Tibial nerve (tissue), 4 donors: ENCODE measurements at regions not wholly inside any gene's neighbourhood (a gene's known extent, or its start where the extent isn't known, plus 50 kb on each side); places are given as distances from the start of the nearest gene placed in this dataset.

ENCODE experiments used
- CTCF ChIP-seq, 5 experiments: fragments of 200-600 bp in 3 of 5; fragments of 450-650 bp in 2 of 5; sonication (generic) in 3 of 5; IDR thresholded peaks; one replicate each; pipeline ENCODE4 v1.5.1; 2016 to 2019; ENCODE audit warnings: antibody characterized with exemption in 5 of 5, mild to moderate bottlenecking in 3 of 5, moderate library complexity in 2 of 5
- EP300 ChIP-seq, 2 donors: sonication (generic); formaldehyde crosslinking; IDR thresholded peaks; one replicate each; pipeline ENCODE4 v1.6.1; 2017; ENCODE audit warnings: antibody characterized with exemption in 2 of 2, mild to moderate bottlenecking in 1 of 2
- POLR2A ChIP-seq, 2 donors: fragments of 450-650 bp; IDR thresholded peaks; one replicate each; pipeline ENCODE4 v1.6.1; 2017; ENCODE audit warnings: antibody characterized with exemption in 2 of 2, mild to moderate bottlenecking in 2 of 2, moderate library complexity in 2 of 2

GRCh38 chr6:144797881-144798589, 512.9 kb downstream of the UTRN start:
- TF ChIP-seq POLR2A (IDR thresholded peaks at IDR 0.05) (no peak), CTCF (IDR thresholded peaks at IDR 0.05) (no peak), EP300 (IDR thresholded peaks at IDR 0.05) (no peak)
